Ishikawa (cell line): ENCODE measurements at regions not wholly inside any gene's neighbourhood (a gene's known extent, or its start where the extent isn't known, plus 50 kb on each side); places are given as distances from the start of the nearest gene placed in this dataset.

Source experiments
- CEBPB ChIP-seq: IDR thresholded peaks from 2 replicates; pipeline ENCODE4 v1.6.1; 2012
- CREB1 ChIP-seq: IDR thresholded peaks from 2 replicates; pipeline ENCODE4 v1.6.1; 2012; ENCODE audit warnings: low read depth
- EGR1 ChIP-seq: IDR thresholded peaks from 2 replicates; pipeline ENCODE4 v1.6.1; 2012
- EP300 ChIP-seq: IDR thresholded peaks from 2 replicates; pipeline ENCODE4 v1.6.1; 2012; ENCODE audit warnings: borderline replicate concordance
- FOXM1 ChIP-seq: IDR thresholded peaks from 2 replicates; pipeline ENCODE4 v1.6.1; 2012; ENCODE audit warnings: low read depth, borderline replicate concordance
- NFIC ChIP-seq: IDR thresholded peaks from 2 replicates; pipeline ENCODE4 v1.6.1; 2012
- RAD21 ChIP-seq: IDR thresholded peaks from 2 replicates; pipeline ENCODE4 v1.6.1; 2012; ENCODE audit warnings: low read depth
- TAF1 ChIP-seq: IDR thresholded peaks from 2 replicates; pipeline ENCODE4 v1.6.1; 2012; ENCODE audit warnings: low read depth, mild to moderate bottlenecking
- TCF12 ChIP-seq: IDR thresholded peaks from 2 replicates; pipeline ENCODE4 v1.6.1; 2012; ENCODE audit warnings: low read depth
- TEAD4 ChIP-seq: IDR thresholded peaks from 2 replicates; pipeline ENCODE4 v1.6.1; 2012
- YY1 ChIP-seq: IDR thresholded peaks from 2 replicates; pipeline ENCODE4 v1.6.1; 2012; ENCODE audit warnings: low read depth
- ZBTB7A ChIP-seq: IDR thresholded peaks from 2 replicates; pipeline ENCODE4 v1.6.1; 2012; ENCODE audit warnings: low read depth
- TF ChIP-seq, protein P1 (sequence below): IDR thresholded peaks from 2 replicates; pipeline ENCODE4 v1.6.1; 2012; ENCODE audit warnings: low read depth, mild to moderate bottlenecking
- TF ChIP-seq, protein P2 (sequence below): IDR thresholded peaks from 2 replicates; pipeline ENCODE4 v1.6.1; 2012
- TF ChIP-seq, protein P3 (sequence below): IDR thresholded peaks from 2 replicates; pipeline ENCODE4 v1.6.1; 2012

DNA sequence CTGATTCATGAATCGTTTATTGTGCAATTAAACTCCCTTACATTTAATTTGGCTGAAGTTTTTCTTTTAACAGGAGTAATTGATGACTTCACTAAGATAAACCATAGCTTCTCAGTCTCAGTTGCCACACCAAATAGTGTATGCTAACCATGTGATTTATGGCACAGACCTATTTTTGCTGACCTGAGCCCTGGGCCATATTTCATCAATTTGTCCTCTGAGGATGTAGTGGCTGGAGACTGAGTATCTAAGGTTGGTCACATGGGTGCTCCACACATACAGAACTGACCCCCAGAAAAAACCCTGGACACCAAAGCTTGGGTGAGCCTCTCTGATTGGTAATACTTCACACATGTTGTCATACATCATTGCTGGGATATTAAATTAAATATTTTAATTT lies 255.1 kb downstream of the NEDD1 start:
- no peak for TF ChIP-seq CEBPB
- TF ChIP-seq, protein P1, sequence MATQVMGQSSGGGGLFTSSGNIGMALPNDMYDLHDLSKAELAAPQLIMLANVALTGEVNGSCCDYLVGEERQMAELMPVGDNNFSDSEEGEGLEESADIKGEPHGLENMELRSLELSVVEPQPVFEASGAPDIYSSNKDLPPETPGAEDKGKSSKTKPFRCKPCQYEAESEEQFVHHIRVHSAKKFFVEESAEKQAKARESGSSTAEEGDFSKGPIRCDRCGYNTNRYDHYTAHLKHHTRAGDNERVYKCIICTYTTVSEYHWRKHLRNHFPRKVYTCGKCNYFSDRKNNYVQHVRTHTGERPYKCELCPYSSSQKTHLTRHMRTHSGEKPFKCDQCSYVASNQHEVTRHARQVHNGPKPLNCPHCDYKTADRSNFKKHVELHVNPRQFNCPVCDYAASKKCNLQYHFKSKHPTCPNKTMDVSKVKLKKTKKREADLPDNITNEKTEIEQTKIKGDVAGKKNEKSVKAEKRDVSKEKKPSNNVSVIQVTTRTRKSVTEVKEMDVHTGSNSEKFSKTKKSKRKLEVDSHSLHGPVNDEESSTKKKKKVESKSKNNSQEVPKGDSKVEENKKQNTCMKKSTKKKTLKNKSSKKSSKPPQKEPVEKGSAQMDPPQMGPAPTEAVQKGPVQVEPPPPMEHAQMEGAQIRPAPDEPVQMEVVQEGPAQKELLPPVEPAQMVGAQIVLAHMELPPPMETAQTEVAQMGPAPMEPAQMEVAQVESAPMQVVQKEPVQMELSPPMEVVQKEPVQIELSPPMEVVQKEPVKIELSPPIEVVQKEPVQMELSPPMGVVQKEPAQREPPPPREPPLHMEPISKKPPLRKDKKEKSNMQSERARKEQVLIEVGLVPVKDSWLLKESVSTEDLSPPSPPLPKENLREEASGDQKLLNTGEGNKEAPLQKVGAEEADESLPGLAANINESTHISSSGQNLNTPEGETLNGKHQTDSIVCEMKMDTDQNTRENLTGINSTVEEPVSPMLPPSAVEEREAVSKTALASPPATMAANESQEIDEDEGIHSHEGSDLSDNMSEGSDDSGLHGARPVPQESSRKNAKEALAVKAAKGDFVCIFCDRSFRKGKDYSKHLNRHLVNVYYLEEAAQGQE: no peak
- TF ChIP-seq, protein P2, sequence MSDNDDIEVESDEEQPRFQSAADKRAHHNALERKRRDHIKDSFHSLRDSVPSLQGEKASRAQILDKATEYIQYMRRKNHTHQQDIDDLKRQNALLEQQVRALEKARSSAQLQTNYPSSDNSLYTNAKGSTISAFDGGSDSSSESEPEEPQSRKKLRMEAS: no peak
- TF ChIP-seq EP300: no peak
- TF ChIP-seq CREB1: no peak
- no peak for TF ChIP-seq EGR1
- TF ChIP-seq TAF1: no peak
- TF ChIP-seq RAD21: no peak
- no peak for TF ChIP-seq TEAD4
- no peak for TF ChIP-seq FOXM1
- TF ChIP-seq, protein P3, sequence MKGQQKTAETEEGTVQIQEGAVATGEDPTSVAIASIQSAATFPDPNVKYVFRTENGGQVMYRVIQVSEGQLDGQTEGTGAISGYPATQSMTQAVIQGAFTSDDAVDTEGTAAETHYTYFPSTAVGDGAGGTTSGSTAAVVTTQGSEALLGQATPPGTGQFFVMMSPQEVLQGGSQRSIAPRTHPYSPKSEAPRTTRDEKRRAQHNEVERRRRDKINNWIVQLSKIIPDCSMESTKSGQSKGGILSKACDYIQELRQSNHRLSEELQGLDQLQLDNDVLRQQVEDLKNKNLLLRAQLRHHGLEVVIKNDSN: no peak
- no peak for TF ChIP-seq ZBTB7A

DNA sequence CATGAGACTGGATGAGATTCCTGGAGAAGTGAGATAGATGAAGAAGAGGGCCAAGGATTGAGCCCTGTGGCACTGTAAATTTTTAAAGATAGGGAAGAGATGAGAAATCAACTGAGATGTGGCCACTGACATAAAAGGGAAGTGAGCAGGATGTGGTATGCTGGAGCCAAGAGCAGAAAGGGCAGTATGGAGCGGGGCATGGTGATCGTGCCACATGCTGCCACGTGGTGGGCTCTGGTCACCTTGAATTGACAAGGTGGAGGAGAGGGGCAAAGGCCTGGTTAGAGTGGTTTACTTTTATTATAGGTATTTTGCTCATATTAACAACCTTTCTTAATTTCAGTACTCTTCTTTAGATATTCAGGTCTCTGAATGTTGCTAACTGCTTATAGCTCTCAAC lies 257.9 kb downstream of the NEDD1 start:
- TF ChIP-seq RAD21: no peak
- no peak for TF ChIP-seq YY1
- TF ChIP-seq TAF1: no peak
- TF ChIP-seq EP300: no peak
- TF ChIP-seq, protein P2: no peak
- TF ChIP-seq TEAD4: no peak

DNA sequence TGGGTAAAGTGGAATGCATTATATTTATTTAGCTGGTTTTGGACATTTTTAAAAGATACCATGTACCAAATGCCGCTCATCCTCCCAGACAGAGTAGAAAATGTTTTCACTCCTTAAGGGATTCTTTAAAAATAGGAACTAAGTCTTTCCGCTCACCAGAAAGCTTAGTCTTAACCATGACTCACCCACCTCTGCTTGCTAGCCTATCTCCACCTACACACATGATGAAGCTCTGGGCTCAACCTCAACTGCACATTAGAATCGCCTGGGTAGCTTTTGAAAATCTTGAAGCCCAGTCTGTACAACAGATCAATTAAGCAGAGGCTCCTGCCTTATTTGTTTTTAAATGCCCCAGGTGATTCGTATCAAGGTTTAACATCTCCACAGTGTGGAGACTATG lies 260.5 kb downstream of the NEDD1 start:
- TF ChIP-seq EGR1: no peak

DNA sequence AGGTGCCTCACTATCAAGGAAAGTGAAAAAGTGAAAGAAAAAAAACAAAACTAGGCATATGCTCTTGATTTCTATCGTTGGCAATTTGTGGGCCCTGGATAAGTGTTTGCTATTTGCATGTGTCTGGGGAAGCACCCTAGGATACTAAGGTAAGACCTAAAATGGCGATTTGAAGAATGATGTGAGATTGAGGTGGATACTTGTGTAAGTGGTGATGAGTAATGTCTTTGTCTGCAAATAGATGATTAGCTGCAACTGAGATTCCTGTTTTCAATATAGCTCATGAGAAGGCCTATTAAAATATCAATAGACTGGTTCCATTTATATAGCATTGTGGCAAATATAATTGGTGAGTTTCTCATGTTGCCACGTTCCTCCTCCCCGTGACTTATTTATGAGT lies 261.7 kb downstream of the NEDD1 start:
- TF ChIP-seq FOXM1 (no peak), ZBTB7A (no peak), TEAD4 (no peak), TAF1 (no peak)
- TF ChIP-seq, protein P2: no peak

DNA sequence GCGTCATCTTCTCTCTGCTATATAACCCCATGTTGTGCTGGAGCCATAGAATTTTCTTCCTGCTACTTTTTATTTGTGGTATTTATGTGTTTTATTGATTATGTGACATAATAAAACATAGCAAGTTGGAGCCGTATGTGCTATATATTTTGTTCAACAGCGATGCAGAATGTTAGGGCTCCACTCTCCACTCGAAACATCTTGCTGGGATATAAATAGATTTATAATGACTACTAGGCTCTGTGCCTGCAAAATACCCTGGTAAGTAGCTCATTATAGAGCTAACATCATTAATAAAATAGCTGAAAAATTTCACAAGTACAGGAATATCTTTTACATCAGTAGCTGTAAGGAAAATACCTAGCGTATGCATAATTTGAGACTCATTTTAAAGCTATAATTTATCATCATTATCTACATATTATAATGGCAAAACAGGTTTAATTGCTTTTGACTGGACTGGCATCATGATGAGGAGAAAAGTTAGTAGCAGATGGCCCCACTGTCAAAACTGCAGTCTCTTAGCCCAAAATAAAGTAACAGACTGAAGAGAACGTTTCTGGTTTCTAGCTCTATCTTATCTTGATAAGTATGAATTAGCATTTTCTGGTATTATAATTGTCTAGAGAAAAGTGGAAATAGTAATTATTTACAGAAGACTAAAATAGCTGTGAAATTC lies 263.0 kb downstream of the NEDD1 start:
- TF ChIP-seq, protein P2: no peak
- TF ChIP-seq CEBPB (no peak), TCF12 (no peak), ZBTB7A (no peak), CREB1 (no peak), EP300 (no peak), TEAD4 (no peak), EGR1 (no peak), YY1 (no peak), FOXM1 (no peak), NFIC (no peak), TAF1 (no peak), RAD21 (no peak)
- TF ChIP-seq, protein P3: no peak
- TF ChIP-seq, protein P1: no peak

DNA sequence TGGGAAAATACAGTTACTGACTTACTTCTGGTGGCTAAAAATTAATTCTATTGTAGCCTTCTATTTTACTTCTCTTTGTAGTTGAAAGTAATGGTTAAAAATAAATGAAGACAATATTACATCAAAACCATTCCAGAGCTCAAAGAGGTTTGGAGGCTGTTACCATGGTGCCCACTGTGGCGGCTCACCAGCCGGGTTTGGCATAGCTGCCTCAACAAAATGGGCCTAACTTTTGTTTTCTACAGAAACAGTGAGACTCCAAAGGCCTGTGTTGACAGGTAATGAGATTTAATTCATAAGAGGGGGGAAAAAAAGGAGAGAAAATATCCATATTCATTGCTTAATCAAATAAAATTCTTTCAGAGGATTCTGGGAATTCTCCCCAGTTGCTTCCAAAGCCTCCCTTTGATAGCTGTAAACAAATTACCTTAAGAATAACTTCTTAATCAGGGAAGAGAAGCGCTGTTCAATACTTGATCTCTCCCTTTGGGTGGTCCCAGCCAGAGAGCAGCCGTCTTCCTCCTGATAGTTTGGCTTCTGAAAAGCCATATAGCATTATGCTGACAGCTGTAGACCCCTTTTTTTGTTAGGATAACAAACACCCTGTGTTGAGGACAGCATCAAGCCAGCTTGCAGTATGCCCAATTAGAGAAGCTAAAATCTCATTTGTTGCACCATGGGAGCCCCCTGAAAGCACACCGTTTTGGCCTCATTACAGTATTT lies 266.8 kb downstream of the NEDD1 start:
- TF ChIP-seq, protein P1: no peak
- TF ChIP-seq FOXM1: no peak
- TF ChIP-seq YY1: no peak
- TF ChIP-seq CREB1: no peak
- no peak for TF ChIP-seq NFIC
